Transverse colon (tissue), 4 donors: ENCODE measurements at regions not wholly inside any gene's neighbourhood (a gene's known extent, or its start where the extent isn't known, plus 50 kb on each side); places are given as distances from the start of the nearest gene placed in this dataset.

Source experiments
- DNase-seq: peaks from one replicate; pipeline ENCODE4 v3.0.0-alpha.2; 2019
- H3K27ac ChIP-seq, 4 donors: fragments of 200-600 bp; sonication (generic); 2 replicates each; pipeline ENCODE4 v1.5.1; 2016 to 2018; ENCODE audit warnings: inconsistent platforms in 4 of 4
- H3K27me3 ChIP-seq: fragments of 200-600 bp; sonication (generic); 2 replicates; pipeline ENCODE4 v1.5.1; 2017; ENCODE audit warnings: inconsistent platforms
- H3K36me3 ChIP-seq, 4 donors: fragments of 200-600 bp; sonication (generic); 2 replicates each; pipeline ENCODE4 v1.5.1; 2017 to 2019; ENCODE audit warnings: inconsistent platforms in 4 of 4
- H3K4me1 ChIP-seq, 4 donors: fragments of 200-600 bp; sonication (generic); 2 replicates each; pipeline ENCODE4 v1.5.1; 2017 to 2020; ENCODE audit warnings: inconsistent platforms in 4 of 4
- H3K4me3 ChIP-seq, 4 donors: fragments of 200-600 bp; sonication (generic); 1 replicate in 1 of 4; 2 replicates in 3 of 4; pipeline versions ENCODE4 v1.5.1 to v1.6.1; 2017 to 2019; ENCODE audit warnings: inconsistent platforms in 4 of 4
- H3K9me3 ChIP-seq, 2 donors: fragments of 200-600 bp; sonication (generic); 2 replicates each; pipeline ENCODE4 v1.5.1; 2017 to 2019; ENCODE audit warnings: inconsistent platforms in 2 of 2
- CTCF ChIP-seq, 5 experiments: fragments of 200-600 bp in 3 of 5; fragments of 450-650 bp in 2 of 5; sonication (generic) in 3 of 5; IDR thresholded peaks; 1 replicate in 2 of 5; 2 replicates in 3 of 5; pipeline ENCODE4 v1.5.1; 2016 to 2017; ENCODE audit warnings: antibody characterized with exemption in 5 of 5, inconsistent platforms in 3 of 5, mild to moderate bottlenecking in 2 of 5, moderate library complexity in 1 of 5
- EP300 ChIP-seq: sonication (generic); formaldehyde crosslinking; IDR thresholded peaks from one replicate; pipeline ENCODE4 v1.6.1; 2017; ENCODE audit warnings: antibody characterized with exemption, low read depth
- POLR2A ChIP-seq: fragments of 450-650 bp; IDR thresholded peaks from one replicate; pipeline ENCODE4 v1.6.1; 2016; ENCODE audit warnings: antibody characterized with exemption, mild to moderate bottlenecking, moderate library complexity
- POLR2AphosphoS5 ChIP-seq, 3 donors: sonication (generic); formaldehyde crosslinking; IDR thresholded peaks; one replicate each; pipeline ENCODE4 v1.6.1; 2016; ENCODE audit warnings: antibody characterized with exemption in 3 of 3
- WGBS, 2 donors: methylation state at CpG; one replicate each; pipeline ENCODE4 v1.1.5; 2018; ENCODE audit warnings: low coverage in 1 of 2; 5-methylcytosine and 5-hydroxymethylcytosine counted together
- in situ Hi-C, 4 donors: fragments of 200-750 bp; cut with MboI; loops; one replicate each; pipeline versions ENCODE4 v1.15.0 to v1.15.1; 2017; ENCODE audit warnings: low sequenced_read_pairs in 3 of 4, low pct_ligation_motif_present in 1 of 4, low pct_unique_long_range_greater_than_20kb in 1 of 4
- intact Hi-C: fragments of 100-400 bp; cut with DNase I; formaldehyde crosslinking; loops from one replicate; pipeline ENCODE4 v1.15.1; 2023; ENCODE audit warnings: low total_unique reads

- Histone ChIP-seq H3K4me1 (no peaks in the 10 kb centered on the region), H3K27me3 (no peaks in the 10 kb centered on the region), H3K9me3 (no peaks in the 10 kb centered on the region), H3K27ac (no peak overlapping the region), H3K36me3 (no peaks in the 10 kb centered on the region), H3K4me3 (no peak overlapping the region)
- DNase-seq, result no peak
- intact Hi-C loops (no loop called here), in situ Hi-C loops (no loop called here)
- TF ChIP-seq POLR2AphosphoS5 (IDR thresholded peaks at IDR 0.05) (no peak), POLR2A (no peak), CTCF (IDR thresholded peaks at IDR 0.05) (no peak), EP300 (no peak)
- 72 to 95% methylated on average over 4 to 6 of the region's 6 CpGs for WGBS, 2 donors
Observed at GRCh38 chr13:106744516-106744915, 176.6 kb upstream of the ARGLU1 start.

GRCh38 chr13:106738186-106738678 is 170.3 kb upstream of the ARGLU1 start:
- no peaks in the 10 kb centered on the region for H3K36me3 ChIP-seq
- DNase-seq, result no peak
- WGBS, 2 donors, result 81 to 82% methylated on average over 8 to 10 of the region's 10 CpGs
- in situ Hi-C loops, result no loop called here
- H3K4me3 ChIP-seq, result no peak overlapping the region
- intact Hi-C loops, result no loop called here
- no peaks in the 10 kb centered on the region for H3K4me1 ChIP-seq
- H3K27me3 ChIP-seq, result no peaks in the 10 kb centered on the region
- no peak for TF ChIP-seq CTCF (IDR thresholded peaks at IDR 0.05)
- TF ChIP-seq POLR2A, result no peak
- TF ChIP-seq POLR2AphosphoS5 (IDR thresholded peaks at IDR 0.05), result no peak
- no peak for TF ChIP-seq EP300
- no peak overlapping the region for H3K27ac ChIP-seq
- no peaks in the 10 kb centered on the region for H3K9me3 ChIP-seq

- H3K4me3 ChIP-seq, result no peak overlapping the region
- WGBS, 2 donors, result 80 to 96% methylated on average over 1 to 12 of the region's 12 CpGs
- H3K9me3 ChIP-seq, result no peaks in the 10 kb centered on the region
- H3K4me1 ChIP-seq, result no peaks in the 10 kb centered on the region
- DNase-seq, result no peak
- no peaks in the 10 kb centered on the region for H3K36me3 ChIP-seq
- H3K27me3 ChIP-seq, result no peaks in the 10 kb centered on the region
- TF ChIP-seq POLR2A (no peak), CTCF (IDR thresholded peaks at IDR 0.05) (no peak), EP300 (no peak), POLR2AphosphoS5 (IDR thresholded peaks at IDR 0.05) (no peak)
- intact Hi-C loops, result no loop called here
- in situ Hi-C loops, result no loop called here
- H3K27ac ChIP-seq, result no peak overlapping the region
Observed at GRCh38 chr13:106736941-106737340, 169.0 kb upstream of the ARGLU1 start.

GRCh38 chr13:106734198-106734597 is 166.3 kb upstream of the ARGLU1 start:
- DNase-seq, result no peak
- H3K4me1 ChIP-seq, result no peaks in the 10 kb centered on the region
- H3K36me3 ChIP-seq, result no peaks in the 10 kb centered on the region
- 71 to 75% methylated on average over 5 to 6 of the region's 6 CpGs for WGBS, 2 donors
- TF ChIP-seq EP300 (no peak), CTCF (IDR thresholded peaks at IDR 0.05) (no peak), POLR2AphosphoS5 (IDR thresholded peaks at IDR 0.05) (no peak), POLR2A (no peak)
- in situ Hi-C loops (no loop called here), intact Hi-C loops (loop anchor here (1.0 kb wide), 1 partner anchor 15 kb away; no protein-coding TSS in a partner anchor)
- H3K27ac ChIP-seq, result no peak overlapping the region
- no peaks in the 10 kb centered on the region for H3K9me3 ChIP-seq
- H3K27me3 ChIP-seq, result no peaks in the 10 kb centered on the region
- no peak overlapping the region for H3K4me3 ChIP-seq
